Thyroid gland (tissue), 4 donors: ENCODE measurements at regions not wholly inside any gene's neighbourhood (a gene's known extent, or its start where the extent isn't known, plus 50 kb on each side); places are given as distances from the start of the nearest gene placed in this dataset.

ENCODE experiments used
- DNase-seq, 2 donors: peaks; one replicate each; pipeline ENCODE4 v3.0.0-alpha.2; 2019
- H3K27ac ChIP-seq, 3 donors: fragments of 200-600 bp; sonication (generic); 1 replicate in 2 of 3; 2 replicates in 1 of 3; pipeline ENCODE4 v1.5.1; 2016 to 2019; ENCODE audit warnings: mild to moderate bottlenecking in 1 of 3, moderate library complexity in 1 of 3
- H3K27me3 ChIP-seq: fragments of 200-600 bp; sonication (generic); one replicate; pipeline ENCODE4 v1.5.1; 2019
- H3K36me3 ChIP-seq, 2 donors: fragments of 200-600 bp; sonication (generic); one replicate each; pipeline ENCODE4 v1.5.1; 2016 to 2019
- H3K4me1 ChIP-seq, 2 donors: fragments of 200-600 bp; sonication (generic); one replicate each; pipeline ENCODE4 v1.5.1; 2017 to 2019
- H3K4me3 ChIP-seq, 3 donors: fragments of 200-600 bp; sonication (generic); replicated peaks in 1 of 3; 1 replicate in 2 of 3; 2 replicates in 1 of 3; pipeline ENCODE4 v1.5.1; 2016; ENCODE audit warnings: mild to moderate bottlenecking in 1 of 3
- H3K9me3 ChIP-seq: fragments of 200-600 bp; sonication (generic); one replicate; pipeline ENCODE4 v1.5.1; 2017
- POLR2A ChIP-seq, 2 donors: fragments of 450-650 bp; IDR thresholded peaks; one replicate each; pipeline ENCODE4 v1.6.1; 2017; ENCODE audit warnings: antibody characterized with exemption in 2 of 2, mild to moderate bottlenecking in 2 of 2, moderate library complexity in 1 of 2
- WGBS, 2 donors: methylation state at CpG; one replicate each; pipeline ENCODE4 v1.1.5; 2017; 5-methylcytosine and 5-hydroxymethylcytosine counted together
- intact Hi-C: fragments of 100-400 bp; cut with DNase I; formaldehyde crosslinking; loops from one replicate; pipeline ENCODE4 v1.15.1; 2023
- TF ChIP-seq, protein P1 (sequence below), 6 experiments: fragments of 200-600 bp in 3 of 6; fragments of 450-650 bp in 3 of 6; sonication (generic) in 3 of 6; IDR thresholded peaks; one replicate each; pipeline ENCODE4 v1.5.1; 2016 to 2019; ENCODE audit warnings: antibody characterized with exemption in 6 of 6, mild to moderate bottlenecking in 2 of 6, inconsistent platforms in 1 of 6, moderate library complexity in 1 of 6

- no peak overlapping the region for H3K27ac ChIP-seq
- DNase-seq, result no peak
- intact Hi-C loops, result no loop called here
- no peaks in the 10 kb centered on the region for H3K27me3 ChIP-seq
- WGBS, 2 donors, result 95 to 99% methylated on average over 3 of the region's 3 CpGs
- no peak overlapping the region for H3K4me3 ChIP-seq
- no peak for TF ChIP-seq POLR2A (IDR thresholded peaks at IDR 0.05)
- TF ChIP-seq, protein P1, sequence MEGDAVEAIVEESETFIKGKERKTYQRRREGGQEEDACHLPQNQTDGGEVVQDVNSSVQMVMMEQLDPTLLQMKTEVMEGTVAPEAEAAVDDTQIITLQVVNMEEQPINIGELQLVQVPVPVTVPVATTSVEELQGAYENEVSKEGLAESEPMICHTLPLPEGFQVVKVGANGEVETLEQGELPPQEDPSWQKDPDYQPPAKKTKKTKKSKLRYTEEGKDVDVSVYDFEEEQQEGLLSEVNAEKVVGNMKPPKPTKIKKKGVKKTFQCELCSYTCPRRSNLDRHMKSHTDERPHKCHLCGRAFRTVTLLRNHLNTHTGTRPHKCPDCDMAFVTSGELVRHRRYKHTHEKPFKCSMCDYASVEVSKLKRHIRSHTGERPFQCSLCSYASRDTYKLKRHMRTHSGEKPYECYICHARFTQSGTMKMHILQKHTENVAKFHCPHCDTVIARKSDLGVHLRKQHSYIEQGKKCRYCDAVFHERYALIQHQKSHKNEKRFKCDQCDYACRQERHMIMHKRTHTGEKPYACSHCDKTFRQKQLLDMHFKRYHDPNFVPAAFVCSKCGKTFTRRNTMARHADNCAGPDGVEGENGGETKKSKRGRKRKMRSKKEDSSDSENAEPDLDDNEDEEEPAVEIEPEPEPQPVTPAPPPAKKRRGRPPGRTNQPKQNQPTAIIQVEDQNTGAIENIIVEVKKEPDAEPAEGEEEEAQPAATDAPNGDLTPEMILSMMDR (IDR thresholded peaks at IDR 0.05), result no peak
- no peaks in the 10 kb centered on the region for H3K36me3 ChIP-seq
- no peaks in the 10 kb centered on the region for H3K4me1 ChIP-seq
- no peaks in the 10 kb centered on the region for H3K9me3 ChIP-seq
These were observed 337.5 kb upstream of the USP24 start for GRCh38 chr1:55552636-55553035.

GRCh38 chr1:55547405-55547804, 332.2 kb upstream of the USP24 start:
- H3K36me3 ChIP-seq, result no peaks in the 10 kb centered on the region
- H3K9me3 ChIP-seq, result no peaks in the 10 kb centered on the region
- WGBS, 2 donors, result 88 to 90% methylated on average over 6 of the region's 6 CpGs
- H3K27ac ChIP-seq, result no peak overlapping the region
- no peak for DNase-seq
- H3K27me3 ChIP-seq, result no peaks in the 10 kb centered on the region
- TF ChIP-seq POLR2A (IDR thresholded peaks at IDR 0.05), result no peak
- TF ChIP-seq, protein P1 (IDR thresholded peaks at IDR 0.05), result no peak
- intact Hi-C loops, result no loop called here
- no peaks in the 10 kb centered on the region for H3K4me1 ChIP-seq
- no peak overlapping the region for H3K4me3 ChIP-seq

DNA sequence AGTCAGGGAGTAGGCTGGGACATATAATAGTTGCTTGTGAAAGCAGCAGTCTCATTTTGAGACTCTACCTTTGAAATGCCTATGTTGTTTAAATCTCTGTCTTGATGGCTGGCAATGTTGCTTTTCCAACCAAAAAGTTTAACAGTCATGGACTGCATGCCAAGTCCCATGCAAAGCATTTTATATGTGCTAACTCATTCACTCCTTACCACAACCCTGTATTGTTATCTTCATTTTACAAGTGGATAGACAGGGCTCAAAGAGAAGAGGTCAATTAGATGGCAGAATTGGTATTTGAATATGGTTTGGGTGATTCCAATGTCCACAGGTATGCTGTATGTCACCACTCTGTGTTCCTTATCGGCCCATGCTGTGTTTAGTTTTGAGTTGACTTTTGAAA, 331.4 kb upstream of the USP24 start:
- WGBS, 2 donors, result 85 to 96% methylated on average over 1 of the region's 1 CpG

GRCh38 chr1:55544826-55545225, 329.7 kb upstream of the USP24 start:
- intact Hi-C loops, result no loop called here

More for the DNA sequence above, 331.4 kb upstream of the USP24 start:
- intact Hi-C loops, result no loop called here
- Histone ChIP-seq H3K27ac (no peak overlapping the region), H3K27me3 (no peaks in the 10 kb centered on the region), H3K36me3 (no peaks in the 10 kb centered on the region), H3K4me1 (no peaks in the 10 kb centered on the region), H3K9me3 (no peaks in the 10 kb centered on the region), H3K4me3 (no peak overlapping the region)
- no peak for DNase-seq
- TF ChIP-seq POLR2A (IDR thresholded peaks at IDR 0.05), result no peak
- TF ChIP-seq, protein P1 (IDR thresholded peaks at IDR 0.05), result no peak

GRCh38 chr1:55542901-55543504, 327.8 kb upstream of the USP24 start:
- no peaks in the 10 kb centered on the region for H3K9me3 ChIP-seq
- intact Hi-C loops, result no loop called here
- H3K4me1 ChIP-seq, result no peaks in the 10 kb centered on the region
- H3K27ac ChIP-seq, result no peak overlapping the region
- no peaks in the 10 kb centered on the region for H3K27me3 ChIP-seq
- DNase-seq, result no peak
- TF ChIP-seq POLR2A (IDR thresholded peaks at IDR 0.05), result no peak
- TF ChIP-seq, protein P1 (IDR thresholded peaks at IDR 0.05), result no peak
- H3K4me3 ChIP-seq, result no peak overlapping the region
- no peaks in the 10 kb centered on the region for H3K36me3 ChIP-seq

More at GRCh38 chr1:55544826-55545225, 329.7 kb upstream of the USP24 start:
- no peak overlapping the region for H3K4me3 ChIP-seq
- H3K9me3 ChIP-seq, result no peaks in the 10 kb centered on the region
- H3K36me3 ChIP-seq, result no peaks in the 10 kb centered on the region
- H3K27me3 ChIP-seq, result no peaks in the 10 kb centered on the region
- TF ChIP-seq POLR2A (IDR thresholded peaks at IDR 0.05), result no peak
- TF ChIP-seq, protein P1 (IDR thresholded peaks at IDR 0.05), result no peak
- WGBS, 2 donors, result 91 to 97% methylated on average over 3 of the region's 3 CpGs
- no peak overlapping the region for H3K27ac ChIP-seq
- H3K4me1 ChIP-seq, result no peaks in the 10 kb centered on the region
- no peak for DNase-seq
